GM12891 (cell line): ENCODE measurements at regions not wholly inside any gene's neighbourhood (a gene's known extent, or its start where the extent isn't known, plus 50 kb on each side); places are given as distances from the start of the nearest gene placed in this dataset.

Source experiments
- PAX5 ChIP-seq: IDR thresholded peaks from 2 replicates; pipeline ENCODE4 v1.6.1; 2011; ENCODE audit warnings: low read length, moderate library complexity, mild to moderate bottlenecking; ENCODE audit not compliant: insufficient read depth, severe bottlenecking
- POLR2A ChIP-seq: IDR thresholded peaks from 2 replicates; pipeline ENCODE4 v1.6.1; 2011; ENCODE audit warnings: low read depth, low read length, control low read depth
- POLR2AphosphoS5 ChIP-seq: IDR thresholded peaks from 2 replicates; pipeline ENCODE4 v1.6.1; 2011; ENCODE audit warnings: low read depth, low read length, control low read depth
- SPI1 ChIP-seq: IDR thresholded peaks from 2 replicates; pipeline ENCODE4 v1.6.1; 2011; ENCODE audit warnings: low read depth, low read length, control low read depth
- TAF1 ChIP-seq: IDR thresholded peaks from 2 replicates; pipeline ENCODE4 v1.6.1; 2011; ENCODE audit warnings: low read depth, low read length, control low read depth

DNA sequence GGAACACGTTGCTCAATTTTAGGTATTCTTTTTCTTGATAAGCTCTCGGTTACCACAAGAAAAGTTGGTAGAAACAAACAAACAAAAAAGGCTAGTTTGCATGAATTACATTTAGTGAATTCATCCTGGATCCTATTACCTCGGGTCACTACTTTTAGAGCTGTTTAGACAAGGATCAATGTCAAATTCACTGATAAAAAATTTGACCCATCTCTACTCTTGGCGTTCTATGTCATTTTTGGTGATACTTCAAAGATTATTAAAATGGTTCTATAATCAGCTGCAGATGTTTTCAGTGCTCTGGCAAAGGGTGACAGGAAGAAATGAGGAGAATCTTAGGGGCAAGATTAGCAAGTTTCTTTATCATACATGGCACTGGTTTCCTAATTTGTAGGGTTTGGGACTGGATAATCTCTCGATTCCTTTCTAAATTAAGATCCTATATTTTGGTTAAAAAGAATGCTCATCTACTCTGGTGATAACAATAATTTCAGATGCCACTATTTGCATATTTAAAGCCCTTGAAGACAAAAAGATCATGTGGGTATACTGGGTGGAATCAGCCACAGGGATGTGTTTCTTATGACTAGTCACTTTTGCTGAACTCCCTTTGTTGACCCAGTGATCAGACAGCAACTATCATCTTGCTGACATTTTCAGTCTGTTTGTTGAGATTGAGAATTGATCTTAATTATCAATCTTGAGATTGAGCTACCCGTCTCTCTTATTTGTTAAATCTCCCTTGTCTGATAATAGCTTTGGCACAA is 442.9 kb downstream of the AASDHPPT start:
- no peak for TF ChIP-seq TAF1
- TF ChIP-seq POLR2A, result no peak
- TF ChIP-seq POLR2AphosphoS5, result no peak
- TF ChIP-seq PAX5, result no peak
- no peak for TF ChIP-seq SPI1
